GM12878 (cell line): ENCODE measurements at regions not wholly inside any gene's neighbourhood (a gene's known extent, or its start where the extent isn't known, plus 50 kb on each side); places are given as distances from the start of the nearest gene placed in this dataset.

Experiments
- ATAC-seq: fragments of 200-7000 bp; cut with Tn5 transposase; 3 replicates; pipeline ENCODE4 v1.9.1; 2020; ENCODE audit warnings: mild to moderate bottlenecking, moderate library complexity
- BruUV-seq: library from RNA; stranded (reverse); fragments of 400-500 nt; replicated peaks from 2 replicates; lab custom pipeline; 2021; lab: Mats Ljungman, UMichigan
- CTCF ChIA-PET: fragments of 300-600 bp; sonication (Branson Sonifier 250); formaldehyde crosslinking; extraction: SDS; loops from one replicate; lab custom pipeline; 2021; ENCODE audit warnings: inconsistent platforms; lab: Yijun Ruan, JAX
- POLR2A ChIA-PET: fragments of 350-600 bp; formaldehyde crosslinking; extraction: SDS; loops from one replicate; lab custom pipeline; 2021; ENCODE audit warnings: inconsistent platforms; lab: Charles Lee
- RAD21 ChIA-PET: fragments of 300-600 bp; sonication (Branson Sonifier 250); formaldehyde crosslinking; loops from one replicate; lab custom pipeline; 2023; ENCODE audit warnings: antibody characterized with exemption; ENCODE audit not compliant: unreplicated experiment; lab: Charles Lee
- SMC1A ChIA-PET: fragments of 300-600 bp; sonication (Branson Sonifier 250); formaldehyde crosslinking; loops from one replicate; lab custom pipeline; 2023; ENCODE audit not compliant: unreplicated experiment, uncharacterized antibody; lab: Charles Lee
- DNase-seq: peaks from one replicate; pipeline ENCODE4 v3.0.0-alpha.2; 2011; ENCODE audit warnings: low read depth, low spot score
- FAIRE-seq: peaks from 3 replicates; lab custom pipeline; 2011; peaks lifted over from hg19 to GRCh38; lab: Jason Lieb, UNC
- H2AFZ ChIP-seq: 2 replicates; pipeline ENCODE4 v1.6.0; 2011; ENCODE audit warnings: low read depth, low read length, control low read depth; ENCODE audit not compliant: control insufficient read depth
- H3K27ac ChIP-seq: 2 replicates; pipeline ENCODE4 v1.5.1; 2011; ENCODE audit warnings: control low read depth; ENCODE audit not compliant: control insufficient read depth, insufficient read depth
- H3K27me3 ChIP-seq, 2 experiments: replicated peaks in 1 of 2; 2 replicates each; pipeline versions ENCODE4 v1.6.0 to v1.6.1; 2011; ENCODE audit warnings: low read length in 1 of 2; ENCODE audit not compliant: control insufficient read depth in 2 of 2, insufficient read depth in 2 of 2
- H3K36me3 ChIP-seq, 2 experiments: 2 replicates each; pipeline ENCODE4 v1.5.1; 2011; ENCODE audit warnings: low read length in 1 of 2; ENCODE audit not compliant: control insufficient read depth in 2 of 2, insufficient read depth in 2 of 2
- H3K4me1 ChIP-seq: 2 replicates; pipeline ENCODE4 v1.6.1; 2011; ENCODE audit warnings: mild to moderate bottlenecking, low read length, moderate library complexity, mixed read lengths; ENCODE audit not compliant: control insufficient read depth, insufficient read depth
- H3K4me2 ChIP-seq: 2 replicates; pipeline ENCODE4 v1.6.0; 2011; ENCODE audit warnings: control low read depth; ENCODE audit not compliant: control insufficient read depth, insufficient read depth
- H3K4me3 ChIP-seq: fragments of 200-600 bp; sonication (generic); 2 replicates; pipeline ENCODE4 v1.5.1; 2016
- H3K79me2 ChIP-seq: 2 replicates; pipeline ENCODE4 v1.6.0; 2011; ENCODE audit warnings: low read length; ENCODE audit not compliant: control insufficient read depth, insufficient read depth
- H3K9ac ChIP-seq: 2 replicates; pipeline ENCODE4 v1.8.0; 2011; ENCODE audit warnings: low read length, control low read depth, mixed read lengths; ENCODE audit not compliant: control insufficient read depth, insufficient read depth
- H3K9me3 ChIP-seq: replicated peaks from 3 replicates; pipeline ENCODE4 v1.5.1; 2011; ENCODE audit warnings: mild to moderate bottlenecking, low read length; ENCODE audit not compliant: control insufficient read depth, insufficient read depth
- H4K20me1 ChIP-seq: 2 replicates; pipeline ENCODE4 v1.6.0; 2011; ENCODE audit not compliant: control insufficient read depth, insufficient read depth
- CEBPB ChIP-seq, 2 experiments: fragments of 150-350 bp in 1 of 2; IDR thresholded peaks; 2 replicates each; pipeline ENCODE4 v1.6.1; 2012 to 2014; ENCODE audit warnings: low read depth in 2 of 2, low read length in 2 of 2, borderline replicate concordance in 1 of 2, inconsistent platforms in 1 of 2
- EED ChIP-seq: sonication (generic); IDR thresholded peaks from 2 replicates; pipeline ENCODE4 v1.6.1; 2016; ENCODE audit warnings: antibody characterized with exemption, low read depth
- IKZF1 ChIP-seq: fragments of 450-650 bp; conservative IDR thresholded peaks from 2 replicates; pipeline ENCODE4 v1.6.1; 2017; ENCODE audit warnings: antibody characterized with exemption, mild to moderate bottlenecking
- KAT2A ChIP-seq: conservative IDR thresholded peaks from 2 replicates; pipeline ENCODE4 v1.6.1; 2011; ENCODE audit warnings: low read depth, low read length; ENCODE audit not compliant: control insufficient read depth
- NBN ChIP-seq: fragments of 450-650 bp; IDR thresholded peaks from 2 replicates; pipeline ENCODE4 v1.6.1; 2016
- NFIC ChIP-seq: IDR thresholded peaks from 2 replicates; pipeline ENCODE4 v1.6.1; 2012; ENCODE audit warnings: low read depth, mild to moderate bottlenecking, inconsistent platforms, low read length, moderate library complexity
- NFYA ChIP-seq: IDR thresholded peaks from 2 replicates; pipeline ENCODE4 v1.6.1; 2011; ENCODE audit warnings: low read depth, mild to moderate bottlenecking, low read length, improper control_type of control experiment, borderline replicate concordance
- NR2F1 ChIP-seq: fragments of 450-650 bp; conservative IDR thresholded peaks from 2 replicates; pipeline ENCODE4 v1.6.1; 2017; ENCODE audit warnings: mild to moderate bottlenecking
- RFX5 ChIP-seq: IDR thresholded peaks from 2 replicates; pipeline ENCODE4 v1.6.1; 2011; ENCODE audit warnings: low read depth, low read length, improper control_type of control experiment
- SIN3A ChIP-seq: IDR thresholded peaks from 2 replicates; pipeline ENCODE4 v1.6.1; 2012; ENCODE audit warnings: low read depth, low read length, improper control_type of control experiment
- SRF ChIP-seq, 2 experiments: IDR thresholded peaks; 2 replicates each; pipeline ENCODE4 v1.6.1; 2011; ENCODE audit warnings: low read depth in 2 of 2, low read length in 2 of 2, mild to moderate bottlenecking in 1 of 2, moderate library complexity in 1 of 2
- TCF12 ChIP-seq: IDR thresholded peaks from 2 replicates; pipeline ENCODE4 v1.6.1; 2011; ENCODE audit warnings: low read depth, mild to moderate bottlenecking, low read length
- YY1 ChIP-seq: IDR thresholded peaks from 2 replicates; pipeline ENCODE4 v1.6.1; 2011; ENCODE audit warnings: low read depth, mild to moderate bottlenecking, low read length
- WGBS: methylation state at CpG from one replicate; pipeline ENCODE4 v1.1.6; 2016; ENCODE audit warnings: low lambda C conversion rate; ENCODE audit not compliant: insufficient replicate concordance, insufficient coverage; ENCODE audit errors: missing lambda C conversion rate; 5-methylcytosine and 5-hydroxymethylcytosine counted together
- in situ Hi-C: fragments of 300-500 bp; cut with MboI; formaldehyde crosslinking; loops from 9 replicates; pipeline ENCODE4 v1.14.3; 2018; ENCODE audit warnings: mixed read lengths
- intact Hi-C: fragments of 100-400 bp; cut with micrococcal nuclease; formaldehyde crosslinking; loops from one replicate; pipeline ENCODE4 v1.14.2; 2022; ENCODE audit not compliant: unreplicated experiment
- TF ChIP-seq, protein P1 (sequence below): fragments of 450-650 bp; IDR thresholded peaks from 2 replicates; pipeline ENCODE4 v1.6.1; 2017; ENCODE audit warnings: antibody characterized with exemption, mild to moderate bottlenecking, moderate library complexity

DNA sequence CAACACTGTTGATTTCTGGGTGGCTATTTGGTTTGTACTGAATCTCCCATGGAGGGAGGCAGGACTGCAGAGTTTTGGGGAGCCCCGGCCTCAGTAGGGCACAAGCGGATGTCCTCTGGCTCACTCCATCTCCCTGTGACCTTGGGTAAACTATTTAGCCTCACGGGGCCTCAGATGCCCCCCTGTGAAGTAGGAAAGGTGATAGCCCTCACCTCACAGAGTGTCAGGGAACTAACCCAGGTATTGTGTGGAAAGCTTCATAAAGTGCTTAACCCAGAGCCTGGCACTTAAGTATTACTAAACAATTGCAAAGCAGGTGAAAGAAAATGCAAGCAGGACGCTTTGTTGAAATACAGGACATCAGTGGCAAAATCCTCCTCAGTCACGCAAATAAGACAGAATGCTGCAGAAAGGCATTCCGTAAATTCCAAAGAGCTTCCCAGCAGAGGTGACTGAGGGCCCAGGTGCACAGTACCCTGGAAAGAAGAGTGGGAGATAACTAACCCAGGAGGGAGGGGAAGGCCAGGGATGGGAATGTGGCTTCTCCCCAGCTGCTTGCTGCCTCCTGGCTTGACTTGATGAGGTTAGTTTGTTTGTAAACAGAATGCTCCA lies 436.3 kb downstream of the PRDM2 start:
- no peak overlapping the region for H3K4me3 ChIP-seq
- no peak for TF ChIP-seq TCF12
- no peak for TF ChIP-seq RFX5
- TF ChIP-seq YY1, result no peak
- TF ChIP-seq EED, result no peak
- TF ChIP-seq NBN, result no peak
- TF ChIP-seq, protein P1, sequence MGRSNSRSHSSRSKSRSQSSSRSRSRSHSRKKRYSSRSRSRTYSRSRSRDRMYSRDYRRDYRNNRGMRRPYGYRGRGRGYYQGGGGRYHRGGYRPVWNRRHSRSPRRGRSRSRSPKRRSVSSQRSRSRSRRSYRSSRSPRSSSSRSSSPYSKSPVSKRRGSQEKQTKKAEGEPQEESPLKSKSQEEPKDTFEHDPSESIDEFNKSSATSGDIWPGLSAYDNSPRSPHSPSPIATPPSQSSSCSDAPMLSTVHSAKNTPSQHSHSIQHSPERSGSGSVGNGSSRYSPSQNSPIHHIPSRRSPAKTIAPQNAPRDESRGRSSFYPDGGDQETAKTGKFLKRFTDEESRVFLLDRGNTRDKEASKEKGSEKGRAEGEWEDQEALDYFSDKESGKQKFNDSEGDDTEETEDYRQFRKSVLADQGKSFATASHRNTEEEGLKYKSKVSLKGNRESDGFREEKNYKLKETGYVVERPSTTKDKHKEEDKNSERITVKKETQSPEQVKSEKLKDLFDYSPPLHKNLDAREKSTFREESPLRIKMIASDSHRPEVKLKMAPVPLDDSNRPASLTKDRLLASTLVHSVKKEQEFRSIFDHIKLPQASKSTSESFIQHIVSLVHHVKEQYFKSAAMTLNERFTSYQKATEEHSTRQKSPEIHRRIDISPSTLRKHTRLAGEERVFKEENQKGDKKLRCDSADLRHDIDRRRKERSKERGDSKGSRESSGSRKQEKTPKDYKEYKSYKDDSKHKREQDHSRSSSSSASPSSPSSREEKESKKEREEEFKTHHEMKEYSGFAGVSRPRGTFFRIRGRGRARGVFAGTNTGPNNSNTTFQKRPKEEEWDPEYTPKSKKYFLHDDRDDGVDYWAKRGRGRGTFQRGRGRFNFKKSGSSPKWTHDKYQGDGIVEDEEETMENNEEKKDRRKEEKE, result no peak
- no peak for TF ChIP-seq NFYA
- TF ChIP-seq IKZF1, result no peak
- no peak for TF ChIP-seq NFIC
- no peak for TF ChIP-seq KAT2A
- TF ChIP-seq CEBPB (IDR thresholded peaks at IDR 0.05; ENCODE audit: borderline replicate concordance in 1 of 2, low read depth in 2 of 2, low read length in 2 of 2), result no peak
- no peak for TF ChIP-seq SRF (IDR thresholded peaks at IDR 0.05; ENCODE audit: low read depth in 2 of 2, low read length in 2 of 2)
- no peak for TF ChIP-seq SIN3A
- no peak for TF ChIP-seq NR2F1
- TF ChIP-seq, all 136 proteins: peak for 0
- Histone ChIP-seq H3K4me1 (no peaks in the 10 kb centered on the region), H3K36me3 (no peaks in the 10 kb centered on the region), H4K20me1 (no peaks in the 10 kb centered on the region), H3K9me3 (no peaks in the 10 kb centered on the region), H3K27ac (no peak overlapping the region), H3K4me2 (no peak overlapping the region), H3K9ac (no peak overlapping the region), H3K27me3 (no peaks in the 10 kb centered on the region), H3K79me2 (no peaks in the 10 kb centered on the region), H2AFZ (no peak overlapping the region)
- ChIA-PET RAD21 (no interaction called here), SMC1A (no interaction called here), CTCF (no interaction called here), POLR2A (no interaction called here)
- 19% methylated on average over 5 of the region's 6 CpGs for WGBS
- intact Hi-C loops, result no loop called here
- in situ Hi-C loops, result no loop called here
- FAIRE-seq, result no peak
- no peak for ATAC-seq
- no TSS peak for BruUV-seq
- no peak for DNase-seq
